ENCODE measurements at regions not wholly inside any gene's neighbourhood (a gene's known extent, or its start where the extent isn't known, plus 50 kb on each side); places are given as distances from the start of the nearest gene placed in this dataset.

GRCh38 chr7:69090936-69091335 is 507.3 kb upstream of the AUTS2 start:
- no TSS peak for BruUV-seq (replicated peaks)
- H3K23ac ChIP-seq (ENCODE audit: low read depth, low read length) = no peak overlapping the region
- H2BK5ac ChIP-seq (ENCODE audit: low read depth, low read length, poor library complexity, severe bottlenecking) = no peak overlapping the region
- whole genome bisulfite sequencing, 2 experiments (ENCODE audit: extremely low coverage in 2 of 2, insufficient read length in 1 of 2) = 25% methylated on average over 2 of the region's 4 CpGs; no CpG with 5 or more reads in 1 of the 2 experiments
- POLR2A ChIA-PET (ENCODE audit: unreplicated experiment) = no interaction called here
- H2AK5ac ChIP-seq (ENCODE audit: low read depth, low read length) = no peak overlapping the region
- H4K20me1 ChIP-seq (ENCODE audit: insufficient read depth, low read length) = no peaks in the 10 kb centered on the region
- no peaks in the 10 kb centered on the region for H3K27me3 ChIP-seq (ENCODE audit: control insufficient read depth, insufficient read depth, low read length)
- H3K4ac ChIP-seq (ENCODE audit: low read depth, low read length) = no peak overlapping the region
- ATAC-seq (ENCODE audit: low read depth) (no peak), DNase-seq (no peak)
- no peak overlapping the region for H3K4me3 ChIP-seq (ENCODE audit: insufficient read depth, low read depth, low read length)
- TF ChIP-seq MXI1 (IDR thresholded peaks at IDR 0.05; ENCODE audit: borderline replicate concordance, low read depth, low read length) (no peak), POLR2A (IDR thresholded peaks at IDR 0.05; ENCODE audit: low read depth, low read length) (no peak), RFX5 (IDR thresholded peaks at IDR 0.05; ENCODE audit: low read depth, low read length) (no peak), RCOR1 (IDR thresholded peaks at IDR 0.05; ENCODE audit: insufficient replicate concordance, low read length) (no peak), NFE2L2 (IDR thresholded peaks at IDR 0.05; ENCODE audit: low read depth, low read length) (no peak), FOS (IDR thresholded peaks at IDR 0.05; ENCODE audit: low read depth, low read length) (no peak), USF2 (IDR thresholded peaks at IDR 0.05; ENCODE audit: low read depth, low read length) (no peak), CHD1 (IDR thresholded peaks at IDR 0.05; ENCODE audit: low read depth, low read length) (no peak), MAFK (IDR thresholded peaks at IDR 0.05; ENCODE audit: low read depth, low read length) (no peak), CEBPB (IDR thresholded peaks at IDR 0.05; ENCODE audit: low read depth, low read length) (no peak), ELK1 (IDR thresholded peaks at IDR 0.05; ENCODE audit: borderline replicate concordance, low read depth, low read length) (no peak), RAD21 (IDR thresholded peaks at IDR 0.05; ENCODE audit: low read length) (no peak), BHLHE40 (IDR thresholded peaks at IDR 0.05; ENCODE audit: low read depth, low read length) (no peak), SMC3 (IDR thresholded peaks at IDR 0.05; ENCODE audit: low read depth, low read length) (no peak), MAZ (IDR thresholded peaks at IDR 0.05; ENCODE audit: borderline replicate concordance, low read depth, low read length) (no peak), CTCF (conservative IDR thresholded peaks at IDR 0.05; ENCODE audit: low read depth, low read length) (no peak)
- H3K9me1 ChIP-seq (ENCODE audit: insufficient read depth, low read length) = no peaks in the 10 kb centered on the region
- no peak overlapping the region for H2BK20ac ChIP-seq (ENCODE audit: low read depth, low read length)
- no peak overlapping the region for H3K56ac ChIP-seq (ENCODE audit: extremely low read depth, insufficient read depth, low read length)
- no peak overlapping the region for H2BK120ac ChIP-seq (ENCODE audit: low read depth, low read length)
- H3K27ac ChIP-seq (ENCODE audit: insufficient read depth, low read length) = no peak overlapping the region
- H3K4me1 ChIP-seq (ENCODE audit: control insufficient read depth, insufficient read depth, low read length) = no peaks in the 10 kb centered on the region
- no peaks in the 10 kb centered on the region for H3K36me3 ChIP-seq (ENCODE audit: control insufficient read depth, insufficient read depth, low read length)
- CTCF ChIA-PET = no interaction called here
- dilution Hi-C loops (cut with HindIII; ENCODE audit: low sequenced_read_pairs, unreplicated experiment) = no loop called here
- H3K79me1 ChIP-seq (ENCODE audit: low read depth in 1 of 2, low read length in 2 of 2) = no peaks in the 10 kb centered on the region
- H2AFZ ChIP-seq (replicated peaks; ENCODE audit: low read length, poor library complexity) = no peak overlapping the region
- H3K9ac ChIP-seq (ENCODE audit: low read depth, low read length) = no peak overlapping the region
- no peak overlapping the region for H3K4me2 ChIP-seq (ENCODE audit: low read depth, low read length)
- intact Hi-C loops (cut with micrococcal nuclease) = no loop called here
- H4K91ac ChIP-seq (ENCODE audit: insufficient read depth, low read depth, low read length) = no peak overlapping the region
- H3K18ac ChIP-seq (ENCODE audit: low read depth, low read length) = no peak overlapping the region
- H4K8ac ChIP-seq (ENCODE audit: low read depth in 2 of 2, low read length in 2 of 2) = no peak overlapping the region
- in situ Hi-C loops (cut with MboI; ENCODE audit: low sequenced_read_pairs) = no loop called here
- no peak overlapping the region for H3K14ac ChIP-seq (replicated peaks; ENCODE audit: low read depth, low read length)
- no peak overlapping the region for H2BK15ac ChIP-seq (ENCODE audit: low read depth, low read length)
- H2AK9ac ChIP-seq (replicated peaks; ENCODE audit: low read depth, low read length, poor library complexity) = no peak overlapping the region
- H3K9me3 ChIP-seq (ENCODE audit: control insufficient read depth, insufficient read depth, low read length) = peaks cover 22% of the 10 kb centered on the region
- no peak overlapping the region for H4K5ac ChIP-seq (ENCODE audit: low read depth, low read length)

All from IMR-90 (cell line).